Heart left ventricle (tissue), 16 donors: ENCODE measurements at regions not wholly inside any gene's neighbourhood (a gene's known extent, or its start where the extent isn't known, plus 50 kb on each side); places are given as distances from the start of the nearest gene placed in this dataset.
"Not testable (repeated sequence)": the region's sequence is repeated elsewhere in the genome, so short reads cannot be mapped to it uniquely, and the experiment has no call there.

Experiments
- ATAC-seq, 4 donors: fragments of 200-7000 bp; cut with Tn5 transposase; one replicate each; pipeline ENCODE4 v1.9.1; 2020 to 2022; ENCODE audit warnings: moderate library complexity in 4 of 4, mild to moderate bottlenecking in 3 of 4, moderate number of reproducible peaks in 1 of 4
- DNase-seq, 5 donors: peaks; one replicate each; pipeline ENCODE4 v3.0.0-alpha.2; 2020
- H3K27ac ChIP-seq, 12 donors: fragments of 200-600 bp; sonication (generic) in 4 of 12; one replicate each; pipeline versions ENCODE4 v1.5.0 to v1.8.0; 2016 to 2022; ENCODE audit warnings: mild to moderate bottlenecking in 2 of 12
- H3K27me3 ChIP-seq, 9 donors: fragments of 200-600 bp; sonication (generic) in 2 of 9; one replicate each; pipeline versions ENCODE4 v1.5.1 to v1.8.0; 2016 to 2022; ENCODE audit warnings: mild to moderate bottlenecking in 3 of 9
- H3K36me3 ChIP-seq, 9 donors: fragments of 200-600 bp; sonication (generic) in 2 of 9; one replicate each; pipeline versions ENCODE4 v1.5.0 to v1.8.0; 2018 to 2022; ENCODE audit warnings: mild to moderate bottlenecking in 2 of 9
- H3K4me1 ChIP-seq, 12 donors: fragments of 200-600 bp; sonication (generic) in 4 of 12; one replicate each; pipeline versions ENCODE4 v1.5.0 to v1.8.0; 2016 to 2022; ENCODE audit warnings: mild to moderate bottlenecking in 3 of 12
- H3K4me3 ChIP-seq, 12 donors: fragments of 200-600 bp; sonication (generic) in 4 of 12; one replicate each; pipeline versions ENCODE4 v1.5.0 to v1.8.0; 2017 to 2022; ENCODE audit warnings: mild to moderate bottlenecking in 9 of 12, moderate library complexity in 4 of 12
- H3K9me3 ChIP-seq, 12 donors: fragments of 200-600 bp; sonication (generic) in 4 of 12; one replicate each; pipeline versions ENCODE4 v1.5.0 to v1.8.0; 2016 to 2022; ENCODE audit warnings: mild to moderate bottlenecking in 1 of 12
- POLR2A ChIP-seq, 2 donors: fragments of 450-650 bp; IDR thresholded peaks; one replicate each; pipeline ENCODE4 v1.6.1; 2017; ENCODE audit warnings: antibody characterized with exemption in 2 of 2, mild to moderate bottlenecking in 2 of 2, moderate library complexity in 2 of 2
- WGBS, 4 donors: extraction: QIAGEN DNeasy Blood & Tissue Kit in 2 of 4; methylation state at CpG; one replicate each; pipeline versions ENCODE4 v1.1.5 to v1.1.7; 2013 to 2018; 5-methylcytosine and 5-hydroxymethylcytosine counted together
- intact Hi-C, 10 donors: fragments of 100-400 bp; cut with DNase I; formaldehyde crosslinking; loops; one replicate each; pipeline versions ENCODE4 v1.11.1 to v1.14.2; 2022
- TF ChIP-seq, protein P1 (sequence below), 12 donors: fragments of 200-600 bp; sonication (generic) in 4 of 12; IDR thresholded peaks; one replicate each; pipeline versions ENCODE4 v1.5.0 to v1.8.0; 2018 to 2022; ENCODE audit warnings: antibody characterized with exemption in 12 of 12, mild to moderate bottlenecking in 5 of 12
- donor health status: ischemic (EF 13 %, LVEDD 7.1; RV severe dilation, severe dysfunction).
- donor health status: healthy with polysubstance abuse.
- donor health status: DM: no; HTN: yes; CAD: no.
- donor health status: DM: no; HTN: no; CAD: no.
- donor health status: ischemic (EF 25% LVEDD 6.9; RV normal size, moderate dysfunction).
- donor health status: ischemic (EF 25% LVEDD 5.7; RV mildly dilated, moderate dysfunction).
- donor health status: healthy.
- donor health status: DM: yes; HTN: yes; CAD: no.
- donor health status: ischemic (EF 35%, LVEDD 5.7; RV mildly dilated, moderate dysfunction).
- donor health status: nonischemic (EF 11% LVEDD 7.7; RV severe dilation, severe dysfunction).
- donor health status: DM: yes; HTN: yes; CAD: no.
- donor health status: PGD.
- donor health status: ischemic (EF 29% LVEDD 5.4; RV normal size, mild dysfunction).
- donor health status: nonischemic (EF 23%, LVEDD 6.1; RV moderate dilation, normal function).

DNA sequence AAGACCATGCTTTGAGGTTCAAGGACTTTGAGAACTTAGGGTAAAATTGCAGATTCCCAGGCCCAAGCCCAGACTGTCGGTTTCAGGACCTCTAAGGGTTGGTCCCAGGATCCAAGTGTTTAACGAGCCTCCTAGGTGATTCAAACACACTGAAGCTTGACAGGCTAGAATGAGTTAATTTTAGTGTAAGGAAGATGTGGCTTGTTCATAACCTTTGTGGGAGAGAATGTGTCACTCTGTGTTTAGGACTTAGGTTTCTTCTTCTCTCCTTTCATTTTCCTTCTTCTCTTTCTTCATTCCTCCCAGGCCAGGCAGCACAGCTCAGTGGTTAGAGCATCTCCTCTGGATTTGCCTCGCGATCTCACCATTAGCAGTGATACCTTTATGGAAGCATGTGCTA, 104.8 kb upstream of the KCNG1 start:
- peaks cover 0 to 9% (median 0%) of the 10 kb centered on the region in 9 donors for H3K27me3 ChIP-seq
- ATAC-seq: no peak
- no peaks in the 10 kb centered on the region for H3K36me3 ChIP-seq
- no peak overlapping the region for H3K27ac ChIP-seq
- intact Hi-C loops: no loop called here
- H3K4me1 ChIP-seq: no peaks in the 10 kb centered on the region
- no peak overlapping the region for H3K4me3 ChIP-seq
- DNase-seq: no peak
- no peaks in the 10 kb centered on the region for H3K9me3 ChIP-seq
- TF ChIP-seq POLR2A (IDR thresholded peaks at IDR 0.05): no peak
- TF ChIP-seq, protein P1, sequence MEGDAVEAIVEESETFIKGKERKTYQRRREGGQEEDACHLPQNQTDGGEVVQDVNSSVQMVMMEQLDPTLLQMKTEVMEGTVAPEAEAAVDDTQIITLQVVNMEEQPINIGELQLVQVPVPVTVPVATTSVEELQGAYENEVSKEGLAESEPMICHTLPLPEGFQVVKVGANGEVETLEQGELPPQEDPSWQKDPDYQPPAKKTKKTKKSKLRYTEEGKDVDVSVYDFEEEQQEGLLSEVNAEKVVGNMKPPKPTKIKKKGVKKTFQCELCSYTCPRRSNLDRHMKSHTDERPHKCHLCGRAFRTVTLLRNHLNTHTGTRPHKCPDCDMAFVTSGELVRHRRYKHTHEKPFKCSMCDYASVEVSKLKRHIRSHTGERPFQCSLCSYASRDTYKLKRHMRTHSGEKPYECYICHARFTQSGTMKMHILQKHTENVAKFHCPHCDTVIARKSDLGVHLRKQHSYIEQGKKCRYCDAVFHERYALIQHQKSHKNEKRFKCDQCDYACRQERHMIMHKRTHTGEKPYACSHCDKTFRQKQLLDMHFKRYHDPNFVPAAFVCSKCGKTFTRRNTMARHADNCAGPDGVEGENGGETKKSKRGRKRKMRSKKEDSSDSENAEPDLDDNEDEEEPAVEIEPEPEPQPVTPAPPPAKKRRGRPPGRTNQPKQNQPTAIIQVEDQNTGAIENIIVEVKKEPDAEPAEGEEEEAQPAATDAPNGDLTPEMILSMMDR (IDR thresholded peaks at IDR 0.05): no peak
- 73 to 91% (median 87%) methylated on average over 4 of the region's 4 CpGs for WGBS, 4 donors

DNA sequence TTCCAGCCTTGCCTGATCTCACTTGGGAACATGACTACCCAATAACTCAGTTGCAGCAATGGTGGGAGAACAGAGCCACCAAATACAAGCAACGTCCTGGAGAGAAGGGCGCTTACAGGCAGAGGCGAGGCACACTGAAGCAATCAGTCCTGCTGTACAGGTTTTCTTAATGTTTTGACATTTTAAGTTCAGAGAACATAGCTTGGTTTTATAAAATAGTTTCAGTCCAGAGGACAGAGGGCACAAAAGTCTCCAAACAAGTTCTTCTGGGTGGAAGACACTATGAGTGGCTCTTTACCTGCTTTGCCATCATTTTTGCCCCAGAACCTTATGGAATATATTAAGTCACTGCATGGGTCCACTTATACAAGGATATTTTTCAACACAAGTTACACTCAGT, 103.4 kb upstream of the KCNG1 start:
- peaks cover 0 to 13% (median 5%) of the 10 kb centered on the region in 9 donors for H3K27me3 ChIP-seq
- H3K36me3 ChIP-seq: no peaks in the 10 kb centered on the region
- no peaks in the 10 kb centered on the region for H3K4me1 ChIP-seq
- H3K9me3 ChIP-seq: no peaks in the 10 kb centered on the region
- 77 to 85% (median 84%) methylated on average over 3 of the region's 3 CpGs for WGBS, 4 donors
- no peak overlapping the region for H3K27ac ChIP-seq
- TF ChIP-seq, protein P1 (IDR thresholded peaks at IDR 0.05): no peak
- no peak for TF ChIP-seq POLR2A (IDR thresholded peaks at IDR 0.05)
- ATAC-seq (no peak), DNase-seq (no peak)
- H3K4me3 ChIP-seq: no peak overlapping the region
- intact Hi-C loops: no loop called here

DNA sequence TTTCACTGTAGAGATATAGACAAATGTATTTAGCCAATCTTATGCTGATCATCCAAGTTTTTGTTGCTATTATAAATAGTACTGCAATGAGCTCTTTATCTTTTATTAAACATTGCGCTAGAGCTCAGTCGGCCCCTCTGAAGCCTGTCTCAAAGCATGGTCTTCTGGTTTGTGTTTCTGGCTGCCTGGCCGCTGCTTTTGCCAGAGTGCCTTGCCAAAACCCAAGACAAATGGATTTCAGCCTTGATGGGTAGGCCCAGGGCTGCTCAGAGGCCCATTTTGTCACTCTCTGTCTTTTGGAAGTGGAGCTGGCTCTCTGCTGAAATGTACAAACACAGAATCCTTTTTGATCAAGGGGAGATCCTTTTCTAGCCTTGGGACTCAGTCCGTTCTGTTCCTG, 102.9 kb upstream of the KCNG1 start:
- H3K4me3 ChIP-seq: no peak overlapping the region
- no peak overlapping the region for H3K27ac ChIP-seq
- H3K9me3 ChIP-seq: no peaks in the 10 kb centered on the region
- no peaks in the 10 kb centered on the region for H3K36me3 ChIP-seq
- no peaks in the 10 kb centered on the region for H3K4me1 ChIP-seq
- H3K27me3 ChIP-seq: peaks cover 0 to 18% (median 9%) of the 10 kb centered on the region in 9 donors
- TF ChIP-seq, protein P1 (IDR thresholded peaks at IDR 0.05): no peak
- no peak for TF ChIP-seq POLR2A (IDR thresholded peaks at IDR 0.05)
- 52 to 57% (median 56%) methylated on average over 4 of the region's 4 CpGs for WGBS, 4 donors
- DNase-seq (no peak), ATAC-seq (no peak)
- intact Hi-C loops: no loop called here

DNA sequence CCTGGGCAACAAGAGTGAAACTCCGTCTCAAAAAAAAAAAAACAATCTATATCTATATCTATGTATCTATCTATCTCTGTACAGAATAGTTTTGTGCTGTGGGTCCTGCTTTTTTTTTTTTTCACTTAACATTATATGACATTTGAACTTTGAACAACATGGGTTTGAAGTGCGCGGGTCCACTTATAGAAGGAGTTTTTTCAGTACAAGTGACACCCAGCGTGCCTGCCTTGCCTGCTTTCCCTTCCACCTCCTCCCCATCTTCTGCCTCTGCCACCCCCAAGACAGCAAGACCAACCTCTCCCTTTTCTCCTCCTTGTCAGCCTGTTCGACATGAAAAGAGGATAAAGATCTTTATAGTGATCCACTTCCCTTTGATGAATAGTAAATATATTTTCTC, 102.2 kb upstream of the KCNG1 start:
- H3K4me3 ChIP-seq: no peak overlapping the region
- H3K4me1 ChIP-seq: no peaks in the 10 kb centered on the region
- peaks cover 0 to 24% (median 16%) of the 10 kb centered on the region in 9 donors for H3K27me3 ChIP-seq
- WGBS, 4 donors: 73 to 90% (median 85%) methylated on average over 5 of the region's 5 CpGs
- no peak for DNase-seq
- ATAC-seq: no peak
- H3K9me3 ChIP-seq: no peaks in the 10 kb centered on the region
- no peaks in the 10 kb centered on the region for H3K36me3 ChIP-seq
- intact Hi-C loops: no loop called here
- no peak overlapping the region for H3K27ac ChIP-seq
- no peak for TF ChIP-seq POLR2A (IDR thresholded peaks at IDR 0.05)
- TF ChIP-seq, protein P1 (IDR thresholded peaks at IDR 0.05): no peak

DNA sequence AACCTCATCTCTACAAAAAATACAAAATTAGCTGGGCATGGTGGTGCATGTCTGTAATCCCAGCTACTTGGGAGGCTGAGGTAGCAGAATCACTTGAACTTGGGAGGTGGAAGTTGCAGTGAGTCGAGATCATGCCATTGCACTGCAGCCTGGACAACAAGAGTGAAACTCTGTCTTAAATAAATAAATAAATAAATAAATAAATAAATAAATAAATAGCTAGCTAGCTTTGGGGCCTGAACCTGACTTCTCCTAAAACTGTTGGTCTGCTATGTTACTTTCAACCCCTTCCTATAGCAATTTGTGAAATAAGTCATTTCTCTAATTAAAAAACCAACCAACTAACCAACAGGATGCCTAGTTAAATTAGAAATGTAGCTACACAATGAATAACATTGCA, 101.0 kb upstream of the KCNG1 start:
- intact Hi-C loops, ATAC-seq, H3K9me3 ChIP-seq, H3K4me1 ChIP-seq, DNase-seq, H3K4me3 ChIP-seq, H3K27ac ChIP-seq, H3K36me3 ChIP-seq: not testable (repeated sequence)
- 70 to 95% (median 92%) methylated on average over 1 of the region's 1 CpG for WGBS, 4 donors
- H3K27me3 ChIP-seq: peaks cover 0 to 35% (median 26%) of the 10 kb centered on the region in 9 donors
